ENCODE measurements at regions not wholly inside any gene's neighbourhood (a gene's known extent, or its start where the extent isn't known, plus 50 kb on each side); places are given as distances from the start of the nearest gene placed in this dataset.

DNA sequence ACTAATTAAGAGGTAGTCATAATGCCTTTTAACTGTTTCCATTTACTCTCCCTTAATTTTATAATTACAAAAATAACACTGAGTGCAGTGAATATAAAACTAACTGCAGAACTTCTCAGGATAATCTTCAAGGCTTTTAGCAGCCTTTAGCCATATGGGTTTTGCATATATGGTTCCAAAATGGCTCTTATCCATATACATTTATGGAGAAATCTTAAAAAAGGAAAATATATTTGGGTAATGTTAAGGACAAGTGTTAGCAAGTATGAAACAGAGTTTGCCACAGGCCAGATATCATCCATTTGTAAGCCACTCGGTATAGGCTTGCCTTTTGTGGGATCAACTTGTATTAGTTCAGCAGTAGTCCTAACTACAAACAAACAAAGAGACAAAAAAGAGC lies 423.4 kb downstream of the PDHA2 start:
- no peak for DNase-seq
- Mint-ChIP-seq H3K4me3 (no peak overlapping the region), H3K4me1 (no peaks in the 10 kb centered on the region), H3K36me3 (no peaks in the 10 kb centered on the region), H3K9me3 (peaks cover 0 to 4% (median 1%) of the 10 kb centered on the region in 8 donors), H3K27me3 (no peaks in the 10 kb centered on the region), H3K27ac (no peak overlapping the region)
- Histone ChIP-seq H3K27ac (ENCODE audit: low read depth, low read length) (no peak overlapping the region), H3K36me3 (ENCODE audit: insufficient read depth, low read length) (no peaks in the 10 kb centered on the region), H3K4me1 (ENCODE audit: insufficient read depth, low read length) (no peaks in the 10 kb centered on the region), H3K4me3 (ENCODE audit: low read length in 2 of 2) (no peak overlapping the region), H3K27me3 (ENCODE audit: insufficient read depth, low read length) (no peaks in the 10 kb centered on the region), H3K9me3 (ENCODE audit: control insufficient read depth in 1 of 2, low read length in 2 of 2) (peaks cover 0 to 3% of the 10 kb centered on the region in 2 donors)
- POLR2A ChIA-PET (ENCODE audit: partially characterized antibody): no interaction called here
- CTCF ChIA-PET (ENCODE audit: partially characterized antibody): no interaction called here
- intact Hi-C loops (cut with micrococcal nuclease): no loop called here

DNA sequence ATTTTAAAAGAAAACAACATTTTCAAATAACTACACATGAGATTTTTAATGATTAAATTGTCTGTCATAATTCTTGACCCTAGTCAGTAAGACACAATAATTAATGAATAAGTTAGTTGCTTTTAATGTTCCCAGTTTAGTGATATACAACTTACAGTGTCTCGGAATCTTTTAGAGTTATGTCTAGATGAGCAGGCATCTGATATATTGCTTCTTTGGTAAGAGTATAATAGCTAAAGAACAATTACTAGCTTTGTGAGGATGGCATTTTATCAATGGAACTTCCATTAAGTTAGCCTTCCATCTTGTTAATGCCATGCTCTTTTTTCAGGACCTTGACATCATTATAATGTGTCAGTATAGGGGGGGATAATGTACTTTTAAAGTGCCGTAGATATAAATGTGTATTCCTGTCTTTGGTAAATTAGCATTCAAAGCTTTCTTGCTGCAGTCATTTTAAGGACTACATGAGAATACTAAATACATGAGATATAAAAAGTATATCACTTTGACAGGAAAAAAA lies 425.1 kb downstream of the PDHA2 start:
- Mint-ChIP-seq H3K27me3 (no peaks in the 10 kb centered on the region), H3K4me3 (no peak overlapping the region), H3K4me1 (no peaks in the 10 kb centered on the region), H3K9me3 (peaks cover 0 to 8% (median 0%) of the 10 kb centered on the region in 8 donors), H3K27ac (no peak overlapping the region), H3K36me3 (no peaks in the 10 kb centered on the region)
- POLR2A ChIA-PET (ENCODE audit: partially characterized antibody): no interaction called here
- peaks cover 0 to 3% of the 10 kb centered on the region in 2 donors for H3K9me3 ChIP-seq (ENCODE audit: control insufficient read depth in 1 of 2, low read length in 2 of 2)
- H3K27ac ChIP-seq (ENCODE audit: low read depth, low read length): no peak overlapping the region
- H3K36me3 ChIP-seq (ENCODE audit: insufficient read depth, low read length): no peaks in the 10 kb centered on the region
- H3K4me1 ChIP-seq (ENCODE audit: insufficient read depth, low read length): no peaks in the 10 kb centered on the region
- intact Hi-C loops (cut with micrococcal nuclease): no loop called here
- H3K4me3 ChIP-seq (ENCODE audit: low read length in 2 of 2): no peak overlapping the region
- CTCF ChIA-PET (ENCODE audit: partially characterized antibody): no interaction called here
- H3K27me3 ChIP-seq (ENCODE audit: insufficient read depth, low read length): no peaks in the 10 kb centered on the region
- DNase-seq: no peak

DNA sequence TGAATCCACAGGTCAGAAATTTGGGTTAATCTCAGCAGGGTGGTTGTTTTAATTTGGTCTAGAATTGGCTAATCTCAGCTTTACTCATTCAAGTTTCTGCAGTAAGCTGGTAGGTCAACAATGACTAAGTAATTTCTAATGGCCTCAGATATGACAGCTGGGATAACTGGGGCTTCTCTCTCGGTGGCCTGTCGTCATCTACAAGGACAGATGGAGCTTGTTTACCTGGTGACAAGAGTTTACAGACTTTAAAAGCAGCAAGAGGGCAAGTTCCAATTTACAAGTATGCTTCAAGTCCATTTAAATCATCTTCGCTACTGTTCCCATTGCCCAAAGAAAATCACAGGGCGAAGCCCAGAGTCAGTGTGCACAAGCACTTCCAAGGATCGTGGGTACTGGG lies 453.9 kb downstream of the PDHA2 start:
- Histone ChIP-seq H3K4me3 (ENCODE audit: low read length in 2 of 2) (no peak overlapping the region), H3K4me1 (ENCODE audit: insufficient read depth, low read length) (no peaks in the 10 kb centered on the region), H3K9me3 (ENCODE audit: control insufficient read depth in 1 of 2, low read length in 2 of 2) (no peaks in the 10 kb centered on the region), H3K27ac (ENCODE audit: low read depth, low read length) (no peak overlapping the region), H3K27me3 (ENCODE audit: insufficient read depth, low read length) (no peaks in the 10 kb centered on the region), H3K36me3 (ENCODE audit: insufficient read depth, low read length) (no peaks in the 10 kb centered on the region)
- intact Hi-C loops (cut with micrococcal nuclease): no loop called here
- no peaks in the 10 kb centered on the region for H3K36me3 Mint-ChIP-seq
- H3K27ac Mint-ChIP-seq: no peak overlapping the region
- peak in 1 of 5 donors; percentile 13 for DNase-seq
- CTCF ChIA-PET (ENCODE audit: partially characterized antibody): no interaction called here
- H3K4me1 Mint-ChIP-seq: no peaks in the 10 kb centered on the region
- H3K9me3 Mint-ChIP-seq: peaks cover 0 to 3% (median 0%) of the 10 kb centered on the region in 8 donors
- no peaks in the 10 kb centered on the region for H3K27me3 Mint-ChIP-seq
- no peak overlapping the region for H3K4me3 Mint-ChIP-seq
- POLR2A ChIA-PET (ENCODE audit: partially characterized antibody): no interaction called here

DNA sequence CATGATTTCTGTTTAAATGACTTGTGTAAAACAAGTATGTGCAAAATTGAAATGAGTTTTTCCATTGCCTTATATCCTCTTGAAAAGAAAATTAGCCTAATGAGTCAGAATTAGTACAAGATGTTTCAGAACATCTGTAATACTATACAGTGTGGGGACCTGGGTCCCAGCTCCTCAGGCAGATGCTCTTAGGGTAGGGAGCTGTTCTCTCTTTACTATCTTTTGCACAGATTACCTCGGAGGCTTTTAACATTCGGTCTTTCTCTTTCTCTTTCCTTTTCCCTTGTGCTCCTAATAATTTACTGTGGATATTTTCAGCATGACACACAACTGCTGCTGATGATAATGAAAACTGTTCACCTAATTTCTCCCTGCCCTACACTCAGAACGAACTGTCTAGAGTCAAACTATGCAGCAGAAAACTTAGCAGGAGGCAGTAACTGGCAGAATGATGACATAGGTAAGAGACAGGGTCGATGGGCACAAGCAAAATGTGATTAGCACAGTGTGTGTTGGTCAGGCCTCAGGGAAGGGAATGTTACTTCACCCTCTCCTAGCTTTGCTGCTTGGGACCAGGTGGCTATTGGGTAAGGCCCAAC lies 455.3 kb downstream of the PDHA2 start:
- H3K27me3 ChIP-seq (ENCODE audit: insufficient read depth, low read length): no peaks in the 10 kb centered on the region
- H3K4me1 ChIP-seq (ENCODE audit: insufficient read depth, low read length): no peaks in the 10 kb centered on the region
- H3K9me3 Mint-ChIP-seq: peaks cover 0 to 3% (median 0%) of the 10 kb centered on the region in 8 donors
- CTCF ChIA-PET (ENCODE audit: partially characterized antibody): no interaction called here
- no peaks in the 10 kb centered on the region for H3K36me3 ChIP-seq (ENCODE audit: insufficient read depth, low read length)
- no peaks in the 10 kb centered on the region for H3K9me3 ChIP-seq (ENCODE audit: control insufficient read depth in 1 of 2, low read length in 2 of 2)
- DNase-seq: peak in 1 of 5 donors; percentile 1
- H3K36me3 Mint-ChIP-seq: no peaks in the 10 kb centered on the region
- no peak overlapping the region for H3K27ac ChIP-seq (ENCODE audit: low read depth, low read length)
- no peak overlapping the region for H3K4me3 Mint-ChIP-seq
- no peak overlapping the region for H3K4me3 ChIP-seq (ENCODE audit: low read length in 2 of 2)
- POLR2A ChIA-PET (ENCODE audit: partially characterized antibody): no interaction called here
- no peaks in the 10 kb centered on the region for H3K4me1 Mint-ChIP-seq
- no peaks in the 10 kb centered on the region for H3K27me3 Mint-ChIP-seq
- intact Hi-C loops (cut with micrococcal nuclease): no loop called here
- no peak overlapping the region for H3K27ac Mint-ChIP-seq

GRCh38 chr4:96301715-96302114 lies 461.8 kb downstream of the PDHA2 start:
- H3K27me3 Mint-ChIP-seq: no peaks in the 10 kb centered on the region
- H3K4me1 ChIP-seq (ENCODE audit: insufficient read depth, low read length): no peaks in the 10 kb centered on the region
- H3K36me3 Mint-ChIP-seq: no peaks in the 10 kb centered on the region
- no peaks in the 10 kb centered on the region for H3K27me3 ChIP-seq (ENCODE audit: insufficient read depth, low read length)
- no peaks in the 10 kb centered on the region for H3K36me3 ChIP-seq (ENCODE audit: insufficient read depth, low read length)
- POLR2A ChIA-PET (ENCODE audit: partially characterized antibody): no interaction called here
- H3K4me3 ChIP-seq (ENCODE audit: low read length in 2 of 2): no peak overlapping the region
- no peaks in the 10 kb centered on the region for H3K9me3 ChIP-seq (ENCODE audit: control insufficient read depth in 1 of 2, low read length in 2 of 2)
- no peak overlapping the region for H3K27ac Mint-ChIP-seq
- intact Hi-C loops (cut with micrococcal nuclease): no loop called here
- no peak overlapping the region for H3K4me3 Mint-ChIP-seq
- no peaks in the 10 kb centered on the region for H3K4me1 Mint-ChIP-seq
- CTCF ChIA-PET (ENCODE audit: partially characterized antibody): no interaction called here
- no peak overlapping the region for H3K27ac ChIP-seq (ENCODE audit: low read depth, low read length)
- peaks cover 0 to 2% (median 0%) of the 10 kb centered on the region in 8 donors for H3K9me3 Mint-ChIP-seq
- no peak for DNase-seq

- no peak overlapping the region for H3K4me3 Mint-ChIP-seq
- no peaks in the 10 kb centered on the region for H3K4me1 Mint-ChIP-seq
- Histone ChIP-seq H3K36me3 (ENCODE audit: insufficient read depth, low read length) (no peaks in the 10 kb centered on the region), H3K4me3 (ENCODE audit: low read length in 2 of 2) (no peak overlapping the region), H3K9me3 (ENCODE audit: control insufficient read depth in 1 of 2, low read length in 2 of 2) (no peaks in the 10 kb centered on the region), H3K27me3 (ENCODE audit: insufficient read depth, low read length) (no peaks in the 10 kb centered on the region), H3K4me1 (ENCODE audit: insufficient read depth, low read length) (no peaks in the 10 kb centered on the region), H3K27ac (ENCODE audit: low read depth, low read length) (no peak overlapping the region)
- no peak overlapping the region for H3K27ac Mint-ChIP-seq
- no peak for DNase-seq
- H3K36me3 Mint-ChIP-seq: no peaks in the 10 kb centered on the region
- CTCF ChIA-PET (ENCODE audit: partially characterized antibody): no interaction called here
- H3K9me3 Mint-ChIP-seq: peaks cover 0 to 12% (median 8%) of the 10 kb centered on the region in 8 donors
- H3K27me3 Mint-ChIP-seq: no peaks in the 10 kb centered on the region
- intact Hi-C loops (cut with micrococcal nuclease): no loop called here
- POLR2A ChIA-PET (ENCODE audit: partially characterized antibody): no interaction called here
These were observed 465.1 kb downstream of the PDHA2 start for GRCh38 chr4:96305030-96305429.

- DNase-seq: no peak
- ChIA-PET POLR2A (ENCODE audit: partially characterized antibody) (no interaction called here), CTCF (ENCODE audit: partially characterized antibody) (no interaction called here)
- H3K4me1 ChIP-seq (ENCODE audit: insufficient read depth, low read length): no peaks in the 10 kb centered on the region
- no peaks in the 10 kb centered on the region for H3K4me1 Mint-ChIP-seq
- no peak overlapping the region for H3K4me3 ChIP-seq (ENCODE audit: low read length in 2 of 2)
- H3K36me3 ChIP-seq (ENCODE audit: insufficient read depth, low read length): no peaks in the 10 kb centered on the region
- H3K27me3 ChIP-seq (ENCODE audit: insufficient read depth, low read length): no peaks in the 10 kb centered on the region
- H3K4me3 Mint-ChIP-seq: no peak overlapping the region
- H3K27ac ChIP-seq (ENCODE audit: low read depth, low read length): no peak overlapping the region
- intact Hi-C loops (cut with micrococcal nuclease): no loop called here
- no peaks in the 10 kb centered on the region for H3K27me3 Mint-ChIP-seq
- no peaks in the 10 kb centered on the region for H3K9me3 ChIP-seq (ENCODE audit: control insufficient read depth in 1 of 2, low read length in 2 of 2)
- H3K36me3 Mint-ChIP-seq: no peaks in the 10 kb centered on the region
- H3K9me3 Mint-ChIP-seq: peaks cover 0 to 11% (median 6%) of the 10 kb centered on the region in 8 donors
- no peak overlapping the region for H3K27ac Mint-ChIP-seq
These were observed 472.3 kb downstream of the PDHA2 start for GRCh38 chr4:96312046-96312685.

All from CD4-positive, alpha-beta memory T cell (primary cell).